Keratinocyte (primary cell): ENCODE measurements at regions not wholly inside any gene's neighbourhood (a gene's known extent, or its start where the extent isn't known, plus 50 kb on each side); places are given as distances from the start of the nearest gene placed in this dataset.

Source experiments
- DNase-seq: peaks from one replicate; pipeline ENCODE4 v3.0.0-alpha.2; 2011; ENCODE audit warnings: low read depth, missing footprints, low spot score
- FAIRE-seq: peaks from 2 replicates; lab custom pipeline; 2011; peaks lifted over from hg19 to GRCh38; lab: Jason Lieb, UNC
- H2AFZ ChIP-seq: 2 replicates; pipeline ENCODE4 v1.6.0; 2012; ENCODE audit warnings: low read length, control low read depth, inconsistent platforms; ENCODE audit not compliant: control insufficient read depth
- H3K27ac ChIP-seq: 2 replicates; pipeline ENCODE4 v1.5.1; 2011; ENCODE audit warnings: low read length; ENCODE audit not compliant: control insufficient read depth, insufficient read depth
- H3K27me3 ChIP-seq: 3 replicates; pipeline ENCODE4 v1.6.0; 2011; ENCODE audit warnings: low read length; ENCODE audit not compliant: control insufficient read depth, insufficient read depth; ENCODE audit errors: extremely low read depth
- H3K36me3 ChIP-seq, 2 experiments: 2 replicates in 1 of 2; 3 replicates in 1 of 2; pipeline ENCODE4 v1.5.1; 2011; ENCODE audit warnings: low read length in 2 of 2, mild to moderate bottlenecking in 1 of 2; ENCODE audit not compliant: control insufficient read depth in 2 of 2, insufficient read depth in 2 of 2; ENCODE audit errors: extremely low read depth in 1 of 2
- H3K4me1 ChIP-seq: 3 replicates; pipeline ENCODE4 v1.5.1; 2011; ENCODE audit warnings: low read length; ENCODE audit not compliant: control insufficient read depth, insufficient read depth; ENCODE audit errors: extremely low read depth
- H3K4me2 ChIP-seq: 3 replicates; pipeline ENCODE4 v1.6.0; 2011; ENCODE audit warnings: low read depth, low read length; ENCODE audit not compliant: control insufficient read depth, insufficient read depth; ENCODE audit errors: extremely low read depth
- H3K4me3 ChIP-seq, 3 experiments: fragments of 200-600 bp in 1 of 3; sonication (generic) in 1 of 3; 2 replicates in 2 of 3; 3 replicates in 1 of 3; pipeline ENCODE4 v1.5.1; 2011 to 2016; ENCODE audit warnings: low read length in 3 of 3, mild to moderate bottlenecking in 3 of 3, control low read depth in 2 of 3, inconsistent platforms in 1 of 3, low read depth in 1 of 3, mixed read lengths in 1 of 3, mixed run types in 1 of 3, moderate library complexity in 1 of 3; ENCODE audit not compliant: control insufficient read depth in 2 of 3, insufficient read depth in 2 of 3; ENCODE audit errors: extremely low read depth in 1 of 3
- H3K79me2 ChIP-seq: 2 replicates; pipeline ENCODE4 v1.6.0; 2012; ENCODE audit warnings: low read length; ENCODE audit not compliant: control insufficient read depth, insufficient read depth
- H3K9ac ChIP-seq: 3 replicates; pipeline ENCODE4 v1.6.0; 2011; ENCODE audit warnings: low read length; ENCODE audit not compliant: control insufficient read depth, insufficient read depth; ENCODE audit errors: extremely low read depth
- H3K9me1 ChIP-seq: 3 replicates; pipeline ENCODE4 v1.6.0; 2011; ENCODE audit warnings: low read length; ENCODE audit not compliant: control insufficient read depth, insufficient read depth; ENCODE audit errors: extremely low read depth
- H3K9me3 ChIP-seq: 2 replicates; pipeline ENCODE4 v1.5.1; 2012; ENCODE audit warnings: low read depth, low read length; ENCODE audit not compliant: control insufficient read depth
- H4K20me1 ChIP-seq: 3 replicates; pipeline ENCODE4 v1.6.0; 2011; ENCODE audit warnings: low read length; ENCODE audit not compliant: control insufficient read depth, insufficient read depth; ENCODE audit errors: extremely low read depth
- CTCF ChIP-seq, 3 experiments: IDR thresholded peaks in 1 of 3; conservative IDR thresholded peaks in 1 of 3; optimal IDR thresholded peaks in 1 of 3; 2 replicates in 2 of 3; 3 replicates in 1 of 3; pipeline versions ENCODE3 to v1.5.1; 2011; ENCODE audit warnings: low read length in 3 of 3, mild to moderate bottlenecking in 3 of 3, moderate library complexity in 2 of 3, control low read depth in 1 of 3, inconsistent platforms in 1 of 3; ENCODE audit not compliant: insufficient read depth in 2 of 3; ENCODE audit errors: extremely low read depth in 1 of 3
- EZH2 ChIP-seq: IDR thresholded peaks from one replicate; pipeline ENCODE4 v1.6.1; 2012; ENCODE audit warnings: inconsistent platforms, mild to moderate bottlenecking, low read length, moderate library complexity
- dilution Hi-C: fragments of 300-500 bp; cut with MboI; formaldehyde crosslinking; loops from one replicate; pipeline ENCODE4 v1.7.0; 2020; ENCODE audit warnings: low sequenced_read_pairs; ENCODE audit not compliant: extremely low pct_ligation_motif_present

- Histone ChIP-seq H3K9me1 (no peaks in the 10 kb centered on the region), H3K36me3 (no peaks in the 10 kb centered on the region), H3K9me3 (no peaks in the 10 kb centered on the region), H2AFZ (no peak overlapping the region), H4K20me1 (no peaks in the 10 kb centered on the region), H3K4me2 (no peak overlapping the region), H3K27ac (no peak overlapping the region), H3K4me1 (no peaks in the 10 kb centered on the region), H3K79me2 (no peaks in the 10 kb centered on the region), H3K4me3 (no peak overlapping the region), H3K9ac (no peak overlapping the region), H3K27me3 (no peaks in the 10 kb centered on the region)
- no peak for TF ChIP-seq CTCF (optimal IDR thresholded peaks at IDR 0.05 in 1 of 3, IDR thresholded peaks at IDR 0.05 in 1 of 3, conservative IDR thresholded peaks at IDR 0.05 in 1 of 3; ENCODE audit: extremely low read depth in 1 of 3, insufficient read depth in 2 of 3, low read length in 3 of 3)
- TF ChIP-seq EZH2, result no peak
- no peak for DNase-seq
- dilution Hi-C loops, result no loop called here
- no peak for FAIRE-seq
These were observed 67.3 kb upstream of the VWDE start for GRCh38 chr7:12470930-12471329.

DNA sequence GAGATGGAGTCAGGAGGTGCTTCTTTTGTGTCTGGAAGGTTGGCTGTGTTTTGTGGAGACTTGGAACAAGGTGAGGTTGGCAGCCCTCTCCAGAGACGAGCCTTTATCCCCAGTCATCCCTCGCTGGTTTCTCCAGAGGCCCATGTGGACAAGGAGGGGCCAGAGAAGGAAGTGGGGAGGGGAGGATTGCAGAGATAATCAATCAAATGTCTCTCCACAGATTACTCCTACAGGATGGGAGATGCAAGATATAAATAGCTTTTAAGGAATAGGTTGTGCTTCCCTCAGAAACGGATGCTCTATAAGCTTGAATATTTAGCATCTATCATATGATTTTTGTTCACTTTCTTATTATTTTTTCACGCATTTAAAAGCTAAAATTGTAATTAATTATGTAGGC lies 70.4 kb upstream of the VWDE start:
- TF ChIP-seq EZH2 (no peak), CTCF (optimal IDR thresholded peaks at IDR 0.05 in 1 of 3, IDR thresholded peaks at IDR 0.05 in 1 of 3, conservative IDR thresholded peaks at IDR 0.05 in 1 of 3; ENCODE audit: extremely low read depth in 1 of 3, insufficient read depth in 2 of 3, low read length in 3 of 3) (no peak)
- no peak for FAIRE-seq

More for the DNA sequence above, 70.4 kb upstream of the VWDE start:
- Histone ChIP-seq H3K36me3 (no peaks in the 10 kb centered on the region), H3K9me1 (no peaks in the 10 kb centered on the region), H3K9ac (no peak overlapping the region), H3K27ac (no peak overlapping the region), H3K79me2 (no peaks in the 10 kb centered on the region), H3K9me3 (no peaks in the 10 kb centered on the region), H3K4me1 (no peaks in the 10 kb centered on the region), H4K20me1 (no peaks in the 10 kb centered on the region), H3K4me2 (no peak overlapping the region), H2AFZ (no peak overlapping the region), H3K4me3 (no peak overlapping the region), H3K27me3 (no peaks in the 10 kb centered on the region)
- no peak for DNase-seq
- dilution Hi-C loops, result no loop called here
